HG03196 (cell line): ENCODE measurements at regions not wholly inside any gene's neighbourhood (a gene's known extent, or its start where the extent isn't known, plus 50 kb on each side); places are given as distances from the start of the nearest gene placed in this dataset.

Experiments
- ATAC-seq: cut with Tn5 transposase; IDR thresholded peaks from one replicate; pipeline ENCODE4 v1.9.1; 2021; ENCODE audit not compliant: unreplicated experiment

DNA sequence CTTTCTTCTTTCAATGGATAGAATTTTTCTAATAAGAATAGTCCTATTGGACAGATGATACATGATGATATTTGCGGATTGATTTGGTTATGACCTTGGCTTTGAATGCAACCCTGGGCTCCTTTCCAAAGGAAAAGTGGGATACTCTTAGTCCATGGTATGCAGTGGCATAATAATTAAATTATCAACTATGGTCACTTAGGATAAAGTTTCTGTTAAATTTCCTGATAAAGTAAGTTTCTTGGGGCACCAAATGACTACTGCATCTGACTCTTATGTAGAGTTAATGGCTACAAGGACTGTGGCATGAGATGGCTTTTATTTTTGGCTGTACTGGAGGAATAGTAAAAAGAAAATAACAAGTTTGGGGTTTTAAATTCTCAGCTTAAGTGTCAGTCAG lies 126.7 kb downstream of the QPCT start:
- ATAC-seq: no peak

- no peak for ATAC-seq
Measured at GRCh38 chr2:37471994-37472393, 127.6 kb downstream of the QPCT start.

- no peak for ATAC-seq
Measured at GRCh38 chr2:37472959-37473358, 128.5 kb downstream of the QPCT start.

DNA sequence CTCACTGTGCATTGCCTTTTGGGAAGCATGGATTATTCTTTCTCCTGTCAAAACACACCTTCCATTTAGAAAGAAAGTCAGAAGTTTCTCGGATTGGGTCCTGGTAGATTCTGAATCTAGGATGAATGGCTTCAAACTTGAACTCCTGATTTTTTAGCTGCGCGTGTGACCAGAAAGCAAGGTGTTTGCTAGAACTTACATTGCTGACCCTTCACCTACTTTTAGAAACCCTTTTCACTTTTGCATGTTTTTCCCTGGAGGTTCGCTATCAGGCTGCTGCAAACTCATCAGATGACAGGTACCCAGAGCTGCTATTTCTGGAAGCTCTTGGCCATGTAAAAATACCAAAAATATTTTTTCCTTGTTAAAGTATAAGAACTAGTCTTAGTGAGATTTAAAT lies 132.0 kb downstream of the QPCT start:
- ATAC-seq: no peak

- no peak for ATAC-seq
Measured at GRCh38 chr2:37477921-37478320, 133.5 kb downstream of the QPCT start.

DNA sequence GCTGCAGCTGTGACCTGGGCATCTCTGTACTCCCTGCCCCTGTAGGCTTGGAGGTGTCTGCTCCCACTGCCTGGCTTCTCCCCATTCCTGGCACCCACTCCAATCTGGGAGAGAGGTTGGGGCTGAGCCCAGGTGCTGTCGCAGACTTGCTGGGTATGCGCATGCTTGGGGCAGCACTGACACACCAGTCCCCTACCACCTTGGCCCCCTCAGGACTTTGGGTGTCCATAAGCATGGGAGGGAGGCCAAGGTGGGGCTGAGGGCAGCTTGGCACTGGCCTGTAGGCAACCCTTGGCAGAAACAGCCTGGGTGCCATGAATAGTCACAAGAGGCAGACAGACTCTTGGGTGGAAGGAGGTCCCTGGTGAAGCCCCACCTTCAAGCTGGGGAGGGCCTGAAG lies 136.8 kb downstream of the QPCT start:
- no peak for ATAC-seq

DNA sequence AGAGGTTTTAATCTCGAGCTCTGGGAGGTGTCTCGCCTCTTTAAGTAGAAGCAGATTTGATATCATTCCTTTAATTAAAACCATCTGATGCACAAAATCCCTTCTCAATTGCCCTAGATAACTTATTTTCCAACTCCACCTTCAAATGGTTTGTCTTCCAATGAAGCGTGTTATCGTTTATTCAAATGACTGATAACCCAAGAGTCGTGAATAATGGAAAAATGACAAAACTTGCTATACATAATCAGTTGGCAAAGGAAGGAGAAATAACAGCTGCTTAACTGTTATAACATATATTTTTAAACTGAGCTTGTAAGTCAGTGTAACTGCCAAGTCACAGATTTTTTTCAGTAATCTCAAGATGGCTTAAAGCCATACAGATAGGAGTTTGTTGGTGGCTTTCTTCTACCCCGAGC lies 144.6 kb downstream of the QPCT start:
- ATAC-seq: no peak

- no peak for ATAC-seq
Measured at GRCh38 chr2:37489536-37489935, 145.1 kb downstream of the QPCT start.

DNA sequence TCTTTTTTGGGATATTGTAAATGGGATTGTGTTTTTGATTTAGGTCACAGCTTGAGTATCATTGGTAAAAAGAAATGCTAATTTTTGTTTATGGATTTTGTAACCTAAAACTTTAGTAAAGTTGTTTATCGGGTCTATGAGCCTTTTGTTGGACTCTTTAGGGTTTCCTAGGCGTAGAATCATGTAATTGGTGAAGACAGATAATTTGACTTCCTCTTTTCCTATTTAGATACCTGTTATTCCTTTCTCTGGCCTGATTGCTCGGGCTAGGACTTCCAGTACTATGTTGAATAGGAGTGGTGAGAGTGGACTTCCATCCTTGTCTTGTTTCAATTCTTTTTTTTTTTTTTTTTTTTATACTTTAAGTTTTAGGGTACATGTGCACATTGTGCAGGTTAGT lies 149.0 kb downstream of the QPCT start:
- no peak for ATAC-seq

GRCh38 chr2:37499113-37499512 lies 154.7 kb downstream of the QPCT start:
- no peak for ATAC-seq

DNA sequence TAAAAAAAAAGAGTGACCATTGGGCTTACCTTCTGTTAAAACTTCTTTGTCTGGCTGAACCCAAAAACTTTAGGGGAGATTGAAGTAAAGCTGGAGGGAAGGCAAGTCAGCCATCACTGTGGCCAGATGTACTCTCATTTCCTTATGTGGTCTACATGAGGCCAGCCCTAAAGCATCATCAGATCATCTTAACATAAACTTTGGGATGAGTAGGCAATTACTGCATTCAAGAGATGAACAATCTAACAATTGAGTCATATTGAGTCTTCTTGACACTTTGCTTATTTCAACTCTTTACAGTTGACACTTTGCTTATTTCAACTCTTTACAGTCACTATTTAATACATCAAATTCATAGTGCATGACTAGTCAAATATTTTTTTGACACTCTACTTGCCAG lies 155.6 kb downstream of the QPCT start:
- ATAC-seq: no peak

DNA sequence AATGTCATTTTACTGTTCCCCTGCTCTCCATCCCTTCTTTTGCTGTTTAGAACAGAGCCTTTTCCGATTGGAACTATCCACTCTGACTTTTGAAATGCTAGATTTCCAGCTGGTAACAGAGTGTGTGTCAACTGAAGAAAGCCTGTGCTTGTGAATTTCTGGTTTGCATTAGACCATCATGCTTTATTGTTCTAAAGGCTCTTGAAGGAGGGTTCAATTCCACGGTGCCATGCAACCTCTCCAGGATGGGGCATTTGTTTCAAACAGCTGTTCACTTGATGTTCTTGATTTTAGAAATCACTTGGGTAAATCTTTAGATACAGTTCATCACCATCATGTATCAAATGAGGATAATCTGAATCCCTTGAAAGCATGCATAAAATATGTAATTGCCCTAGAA lies 156.7 kb downstream of the QPCT start:
- no peak for ATAC-seq

DNA sequence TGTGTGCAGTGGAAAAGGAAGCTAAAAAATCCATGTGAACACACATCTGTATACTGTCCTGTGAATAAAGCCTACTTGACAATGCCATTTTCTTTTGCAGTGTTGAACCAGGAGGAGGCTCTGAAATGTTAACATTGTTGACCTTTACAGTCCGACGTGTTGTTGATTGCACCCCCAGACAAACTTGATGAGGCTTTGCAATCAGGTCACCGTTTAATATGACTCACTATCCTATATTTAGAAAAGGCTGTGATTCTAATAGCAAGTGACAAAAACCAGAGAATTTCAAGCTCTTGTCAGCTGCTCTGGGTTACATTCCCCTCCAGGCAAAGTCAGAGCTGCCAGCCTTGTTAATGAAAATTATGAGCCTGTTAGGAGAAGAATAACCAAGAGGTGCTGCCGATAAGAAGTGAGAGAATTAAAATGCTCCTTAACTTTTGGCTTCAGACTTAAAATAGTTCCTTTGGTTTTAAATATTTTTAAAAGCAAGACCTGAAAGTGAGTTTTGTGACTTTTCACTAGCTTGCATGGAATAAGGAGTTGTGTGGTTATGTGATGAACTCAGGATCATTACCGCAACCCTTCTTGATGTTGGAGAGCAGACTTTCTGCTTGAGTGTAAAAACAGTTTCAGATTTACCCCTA lies 162.1 kb downstream of the QPCT start:
- ATAC-seq: no peak

- ATAC-seq: no peak
Measured at GRCh38 chr2:37507051-37507410, 162.6 kb downstream of the QPCT start.

DNA sequence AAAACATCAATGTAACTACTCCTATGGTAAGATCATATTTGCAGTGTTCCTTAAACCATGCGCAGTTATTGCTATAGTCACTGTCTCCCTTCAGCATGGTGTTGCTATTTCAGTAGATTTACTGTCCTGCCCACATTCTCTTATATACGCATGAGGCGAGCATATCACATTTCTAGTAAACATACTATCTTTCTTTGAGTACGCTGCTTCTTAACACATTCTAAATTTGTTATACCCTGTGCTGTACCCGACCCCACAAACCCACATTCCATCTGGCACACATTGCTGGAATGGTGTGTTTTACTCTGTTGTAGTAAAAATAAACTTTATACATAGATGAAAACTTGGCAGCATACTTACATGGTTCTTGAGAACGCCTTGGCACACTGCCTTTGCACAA lies 163.3 kb downstream of the QPCT start:
- no peak for ATAC-seq

DNA sequence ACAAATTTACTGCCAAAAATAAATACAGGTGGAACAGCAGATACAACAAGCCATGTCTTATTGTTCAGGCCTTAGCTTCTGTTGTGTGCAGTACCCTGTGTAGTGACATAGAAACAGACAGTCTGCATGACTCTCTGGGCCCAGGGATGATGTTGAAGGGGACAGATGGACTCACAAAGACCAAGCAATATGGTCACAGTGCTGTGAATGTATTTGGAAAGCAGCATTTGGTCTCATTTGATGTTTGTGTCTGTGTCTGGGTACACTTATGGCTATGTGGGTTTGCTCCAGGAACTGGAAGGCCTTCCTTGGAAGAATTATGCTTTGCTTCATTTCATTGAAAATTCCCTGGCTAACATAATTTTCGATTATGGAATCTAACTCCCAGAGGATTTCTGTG lies 158.5 kb downstream of the CDC42EP3 start:
- ATAC-seq: no peak

DNA sequence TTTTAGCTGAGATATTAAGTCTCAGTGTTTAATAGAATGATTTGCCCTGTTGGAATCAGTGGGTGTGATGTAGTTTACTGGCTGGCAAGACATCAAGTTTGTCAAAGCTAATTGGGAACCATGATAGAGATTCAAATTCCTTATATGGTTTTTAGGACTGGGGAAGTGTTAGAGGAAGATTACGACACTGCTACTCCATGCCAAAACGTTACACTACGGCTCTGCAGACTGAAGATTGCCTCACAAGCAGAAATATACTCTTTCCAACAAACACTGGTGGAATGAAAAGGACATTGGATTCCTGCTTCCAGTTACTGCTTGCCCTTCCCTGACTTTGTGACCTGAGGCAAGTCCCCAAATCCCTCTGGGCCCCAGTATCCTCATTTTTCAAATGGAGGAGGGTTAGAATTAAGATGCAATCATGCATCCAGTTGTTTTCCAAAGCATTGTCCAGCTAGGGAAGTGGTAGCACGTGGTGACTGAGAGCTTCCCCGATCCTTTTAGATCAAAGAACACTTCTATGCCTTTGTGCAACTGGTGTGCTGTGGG lies 147.6 kb downstream of the CDC42EP3 start:
- ATAC-seq: no peak

DNA sequence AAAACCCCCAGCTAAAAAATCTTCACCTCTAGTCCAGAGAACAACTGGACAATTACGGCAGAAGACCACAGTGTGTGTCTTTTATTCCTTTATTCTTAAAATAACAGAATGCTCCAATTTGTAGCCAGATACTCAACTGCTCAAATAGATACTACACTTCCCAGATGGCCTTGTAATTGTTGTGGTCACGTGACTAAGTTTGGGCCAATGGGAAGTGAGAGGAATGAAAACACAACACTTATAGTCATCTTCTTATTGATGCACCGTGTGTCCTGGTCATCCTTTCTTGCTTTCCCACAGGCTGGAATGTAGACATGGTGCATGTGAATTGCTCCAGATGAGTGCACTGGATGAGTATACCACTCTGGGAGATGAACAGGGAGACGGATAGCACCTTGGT lies 145.1 kb downstream of the CDC42EP3 start:
- ATAC-seq: no peak

- ATAC-seq: no peak
Measured at GRCh38 chr2:37526856-37527255, 144.6 kb downstream of the CDC42EP3 start.

- ATAC-seq: no peak
Measured at GRCh38 chr2:37527361-37527760, 144.1 kb downstream of the CDC42EP3 start.

DNA sequence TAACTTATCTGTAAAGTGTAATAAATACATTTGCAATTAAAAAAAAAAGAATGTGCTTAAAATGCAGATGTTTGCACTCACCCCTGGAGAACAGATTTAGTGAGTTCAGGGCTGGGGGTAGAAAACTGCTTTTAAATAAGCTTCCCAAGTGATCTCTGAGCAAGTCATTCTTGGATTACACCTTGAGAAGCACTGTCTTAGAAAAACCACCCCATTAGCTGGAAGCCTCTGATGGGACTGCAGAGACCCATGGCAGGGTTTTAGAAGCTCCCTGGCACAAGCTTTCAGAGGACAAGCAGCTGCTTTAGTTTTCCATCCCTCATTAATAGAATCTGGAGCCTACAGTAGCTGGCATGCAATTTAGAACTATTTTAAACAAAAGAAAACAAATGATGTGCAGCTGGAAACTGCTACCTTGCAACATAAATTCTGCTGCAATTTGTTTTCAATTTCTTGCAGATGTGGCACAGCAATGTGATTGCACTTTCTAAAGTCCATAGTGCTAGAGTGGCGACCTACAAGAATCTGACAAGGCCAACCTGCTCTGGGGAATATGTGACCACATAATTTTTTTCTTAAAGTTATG lies 141.5 kb downstream of the CDC42EP3 start:
- ATAC-seq: no peak

- ATAC-seq: no peak
Measured at GRCh38 chr2:37532503-37532902, 138.9 kb downstream of the CDC42EP3 start.

DNA sequence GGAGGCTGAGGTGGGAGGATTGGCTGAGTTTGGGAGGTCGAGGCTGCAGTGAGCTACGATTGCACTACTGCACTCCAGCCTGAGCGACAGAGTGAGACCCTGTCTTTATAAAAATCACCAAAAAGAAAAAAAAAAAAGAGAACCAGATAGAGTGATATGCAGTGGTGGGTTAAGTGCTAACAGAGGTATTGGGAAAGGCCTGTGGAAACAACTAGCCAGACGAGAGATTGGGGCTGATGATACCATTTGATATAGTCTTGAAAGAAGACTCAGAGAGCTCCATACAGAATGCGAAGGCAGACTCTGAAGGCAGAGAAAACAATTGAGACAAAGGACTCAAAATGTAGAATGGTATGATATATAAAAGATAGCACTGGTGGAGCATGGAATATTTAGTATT lies 134.1 kb downstream of the CDC42EP3 start:
- ATAC-seq: no peak
